Endothelial cell of umbilical vein (primary cell): ENCODE measurements at regions not wholly inside any gene's neighbourhood (a gene's known extent, or its start where the extent isn't known, plus 50 kb on each side); places are given as distances from the start of the nearest gene placed in this dataset.

Source experiments
- BruUV-seq: library from RNA; stranded (reverse); fragments of 400-500 nt; replicated peaks from 2 replicates; lab custom pipeline; 2021; lab: Mats Ljungman, UMichigan
- CTCF ChIA-PET: fragments of 300-600, 350-600 bp; sonication (Branson Sonifier 250); formaldehyde crosslinking; loops from one replicate; lab custom pipeline; 2021; ENCODE audit warnings: antibody characterized with exemption, inconsistent platforms; lab: Charles Lee
- POLR2A ChIA-PET: fragments of 300-600, 350-600 bp; sonication (Branson Sonifier 250); formaldehyde crosslinking; loops from one replicate; lab custom pipeline; 2021; ENCODE audit warnings: antibody characterized with exemption, inconsistent platforms; lab: Charles Lee
- DNase-seq: peaks from one replicate; pipeline ENCODE4 v3.0.0-alpha.2; 2011; ENCODE audit warnings: low read depth, low spot score
- FAIRE-seq: peaks from 2 replicates; lab custom pipeline; 2011; peaks lifted over from hg19 to GRCh38; lab: Jason Lieb, UNC
- H2AFZ ChIP-seq: 2 replicates; pipeline ENCODE4 v1.6.0; 2012; ENCODE audit warnings: low read depth, low read length, control low read depth, inconsistent platforms
- H3K27ac ChIP-seq: 2 replicates; pipeline ENCODE4 v1.5.1; 2011; ENCODE audit warnings: low read depth, mild to moderate bottlenecking, control low read depth, low read length, moderate library complexity; ENCODE audit not compliant: insufficient read depth
- H3K27me3 ChIP-seq, 2 experiments: 2 replicates each; pipeline versions ENCODE4 v1.6.0 to v1.6.1; 2011; ENCODE audit warnings: low read length in 2 of 2, mixed read lengths in 1 of 2; ENCODE audit not compliant: control insufficient read depth in 2 of 2, insufficient read depth in 2 of 2
- H3K36me3 ChIP-seq, 2 experiments: 2 replicates in 1 of 2; 3 replicates in 1 of 2; pipeline ENCODE4 v1.5.1; 2011; ENCODE audit warnings: low read length in 2 of 2, mild to moderate bottlenecking in 1 of 2, moderate library complexity in 1 of 2; ENCODE audit not compliant: control insufficient read depth in 2 of 2, insufficient read depth in 2 of 2; ENCODE audit errors: extremely low read depth in 1 of 2
- H3K4me1 ChIP-seq: 3 replicates; pipeline ENCODE4 v1.5.1; 2011; ENCODE audit warnings: mild to moderate bottlenecking, low read length; ENCODE audit not compliant: control insufficient read depth, insufficient read depth; ENCODE audit errors: extremely low read depth
- H3K4me2 ChIP-seq: 2 replicates; pipeline ENCODE4 v1.6.1; 2011; ENCODE audit warnings: low read length, control low read depth, mixed read lengths; ENCODE audit not compliant: insufficient read depth
- H3K4me3 ChIP-seq, 3 experiments: fragments of 200-600 bp in 1 of 3; sonication (generic), shearing (Covaris generic) in 1 of 3; replicated peaks in 1 of 3; 2 replicates each; pipeline ENCODE4 v1.5.1; 2011 to 2016; ENCODE audit warnings: control low read depth in 3 of 3, low read length in 3 of 3, mild to moderate bottlenecking in 2 of 3, inconsistent platforms in 1 of 3, low read depth in 1 of 3, moderate library complexity in 1 of 3; ENCODE audit not compliant: insufficient read depth in 1 of 3
- H3K79me2 ChIP-seq: 2 replicates; pipeline ENCODE4 v1.6.0; 2012; ENCODE audit warnings: low read length, inconsistent platforms; ENCODE audit not compliant: control insufficient read depth, insufficient read depth
- H3K9ac ChIP-seq: replicated peaks from 2 replicates; pipeline ENCODE3; 2011; ENCODE audit warnings: low read length, control low read depth; ENCODE audit not compliant: insufficient read depth; ENCODE audit errors: extremely low read depth
- H3K9me1 ChIP-seq: replicated peaks from 3 replicates; pipeline ENCODE4 v1.6.0; 2011; ENCODE audit warnings: mild to moderate bottlenecking, low read length; ENCODE audit not compliant: control insufficient read depth, insufficient read depth; ENCODE audit errors: extremely low read depth
- H3K9me3 ChIP-seq: replicated peaks from 2 replicates; pipeline ENCODE4 v1.5.1; 2012; ENCODE audit warnings: low read length, inconsistent platforms; ENCODE audit not compliant: control insufficient read depth, insufficient read depth
- H4K20me1 ChIP-seq: replicated peaks from 2 replicates; pipeline ENCODE3; 2011; ENCODE audit warnings: mild to moderate bottlenecking, low read length; ENCODE audit not compliant: control insufficient read depth, insufficient read depth; ENCODE audit errors: extremely low read depth
- EZH2 ChIP-seq: IDR thresholded peaks from 2 replicates; pipeline ENCODE4 v1.6.1; 2012; ENCODE audit warnings: borderline replicate concordance, low read depth, mild to moderate bottlenecking, moderate library complexity, low read length, inconsistent platforms; ENCODE audit not compliant: severe bottlenecking
- FOS ChIP-seq: IDR thresholded peaks from 2 replicates; pipeline ENCODE4 v1.6.1; 2011; ENCODE audit warnings: mild to moderate bottlenecking, low read length, moderate library complexity, borderline replicate concordance; ENCODE audit not compliant: insufficient read depth
- GATA2 ChIP-seq: IDR thresholded peaks from 2 replicates; pipeline ENCODE4 v1.7.0; 2011; ENCODE audit warnings: low read depth, mild to moderate bottlenecking, moderate library complexity, mixed read lengths, low read length; ENCODE audit not compliant: insufficient read length, insufficient read depth
- JUN ChIP-seq: IDR thresholded peaks from 2 replicates; pipeline ENCODE4 v1.6.1; 2011; ENCODE audit warnings: borderline replicate concordance, low read depth; ENCODE audit not compliant: insufficient read length, insufficient read depth
- MYC ChIP-seq: IDR thresholded peaks from one replicate; pipeline ENCODE4 v1.6.1; 2011; ENCODE audit warnings: mild to moderate bottlenecking, low read depth, low read length
- POLR2A ChIP-seq: IDR thresholded peaks from 2 replicates; pipeline ENCODE4 v1.6.1; 2012; ENCODE audit warnings: low read depth, mild to moderate bottlenecking, control low read depth, low read length
- POLR2AphosphoS5 ChIP-seq: IDR thresholded peaks from 2 replicates; pipeline ENCODE4 v1.6.1; 2012; ENCODE audit warnings: low read depth, mild to moderate bottlenecking, control low read depth, low read length, moderate library complexity; ENCODE audit not compliant: insufficient read depth
- dilution Hi-C: fragments of 300-500 bp; cut with MboI; formaldehyde crosslinking; loops from one replicate; pipeline ENCODE4 v1.15.0; 2019; ENCODE audit warnings: low sequenced_read_pairs; ENCODE audit not compliant: extremely low pct_ligation_motif_present
- intact Hi-C: fragments of 100-400 bp; cut with micrococcal nuclease; formaldehyde crosslinking; loops from one replicate; pipeline ENCODE4 v1.10.0; 2022
- TF ChIP-seq, protein P1 (sequence below), 2 donors: IDR thresholded peaks; 1 replicate in 1 of 2; 2 replicates in 1 of 2; pipeline ENCODE4 v1.5.1; 2011; ENCODE audit warnings: low read length in 2 of 2, mild to moderate bottlenecking in 2 of 2, moderate library complexity in 2 of 2, control low read depth in 1 of 2, inconsistent platforms in 1 of 2, low read depth in 1 of 2; ENCODE audit not compliant: insufficient read depth in 1 of 2; ENCODE audit errors: extremely low read depth in 1 of 2
- TF ChIP-seq, protein P2 (sequence below): IDR thresholded peaks from 2 replicates; pipeline ENCODE4 v1.6.1; 2011; ENCODE audit not compliant: insufficient read depth, insufficient read length

DNA sequence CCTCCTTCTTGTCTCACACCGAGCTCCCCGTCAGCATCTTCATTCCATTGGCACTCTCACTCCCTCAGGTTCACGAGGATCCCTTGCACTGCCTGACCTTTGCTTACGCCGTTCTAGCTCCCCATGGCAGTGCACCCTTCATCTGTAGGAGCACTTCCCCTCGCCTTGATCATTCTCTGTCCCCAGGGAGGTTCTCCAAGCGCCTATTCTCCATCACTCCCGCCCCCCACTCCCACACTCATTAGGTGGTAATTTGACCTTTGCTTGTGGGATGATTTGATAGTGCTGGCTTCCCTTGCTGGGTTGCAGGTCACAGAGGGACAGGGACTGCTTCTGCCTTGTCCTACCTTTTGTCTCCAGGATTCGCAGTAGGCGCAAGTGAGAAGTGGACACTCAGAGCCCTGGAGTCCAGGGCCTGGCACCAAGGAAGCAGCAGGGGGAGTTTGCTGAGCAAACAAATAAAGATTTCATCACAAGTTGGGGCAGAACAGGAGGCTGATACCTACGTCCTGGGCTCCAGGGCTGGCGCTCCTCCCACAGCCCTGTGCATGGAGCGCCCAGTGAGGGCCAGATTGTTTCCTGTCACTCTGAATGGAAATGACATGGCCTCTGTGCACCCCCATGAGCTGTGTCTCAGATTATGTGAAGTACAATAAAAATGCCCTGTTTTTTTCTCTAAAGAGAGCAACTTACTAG is 82.0 kb upstream of the RUNX3 start:
- Histone ChIP-seq H3K4me1 (no peaks in the 10 kb centered on the region), H3K27me3 (peaks cover 0 to 8% of the 10 kb centered on the region in 2 experiments), H3K79me2 (no peaks in the 10 kb centered on the region), H3K9me3 (no peaks in the 10 kb centered on the region), H4K20me1 (no peaks in the 10 kb centered on the region), H3K36me3 (no peaks in the 10 kb centered on the region), H2AFZ (no peak overlapping the region), H3K9me1 (no peaks in the 10 kb centered on the region), H3K27ac (no peak overlapping the region), H3K9ac (no peak overlapping the region), H3K4me3 (no peak overlapping the region), H3K4me2 (no peak overlapping the region)
- intact Hi-C loops, result no loop called here
- BruUV-seq, result no TSS peak
- POLR2A ChIA-PET, result no interaction called here
- CTCF ChIA-PET, result interaction anchor here (1.7 kb wide), 1 partner anchor 25 kb away, joined by 7 read pairs; no protein-coding TSS in a partner anchor
- TF ChIP-seq GATA2 (no peak), POLR2AphosphoS5 (no peak), FOS (no peak), POLR2A (no peak), EZH2 (no peak), MYC (no peak), JUN (no peak)
- TF ChIP-seq, protein P1, sequence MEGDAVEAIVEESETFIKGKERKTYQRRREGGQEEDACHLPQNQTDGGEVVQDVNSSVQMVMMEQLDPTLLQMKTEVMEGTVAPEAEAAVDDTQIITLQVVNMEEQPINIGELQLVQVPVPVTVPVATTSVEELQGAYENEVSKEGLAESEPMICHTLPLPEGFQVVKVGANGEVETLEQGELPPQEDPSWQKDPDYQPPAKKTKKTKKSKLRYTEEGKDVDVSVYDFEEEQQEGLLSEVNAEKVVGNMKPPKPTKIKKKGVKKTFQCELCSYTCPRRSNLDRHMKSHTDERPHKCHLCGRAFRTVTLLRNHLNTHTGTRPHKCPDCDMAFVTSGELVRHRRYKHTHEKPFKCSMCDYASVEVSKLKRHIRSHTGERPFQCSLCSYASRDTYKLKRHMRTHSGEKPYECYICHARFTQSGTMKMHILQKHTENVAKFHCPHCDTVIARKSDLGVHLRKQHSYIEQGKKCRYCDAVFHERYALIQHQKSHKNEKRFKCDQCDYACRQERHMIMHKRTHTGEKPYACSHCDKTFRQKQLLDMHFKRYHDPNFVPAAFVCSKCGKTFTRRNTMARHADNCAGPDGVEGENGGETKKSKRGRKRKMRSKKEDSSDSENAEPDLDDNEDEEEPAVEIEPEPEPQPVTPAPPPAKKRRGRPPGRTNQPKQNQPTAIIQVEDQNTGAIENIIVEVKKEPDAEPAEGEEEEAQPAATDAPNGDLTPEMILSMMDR (IDR thresholded peaks at IDR 0.05; ENCODE audit: extremely low read depth in 1 of 2, insufficient read depth in 1 of 2, low read depth in 1 of 2, low read length in 2 of 2), result no peak
- TF ChIP-seq, protein P2, sequence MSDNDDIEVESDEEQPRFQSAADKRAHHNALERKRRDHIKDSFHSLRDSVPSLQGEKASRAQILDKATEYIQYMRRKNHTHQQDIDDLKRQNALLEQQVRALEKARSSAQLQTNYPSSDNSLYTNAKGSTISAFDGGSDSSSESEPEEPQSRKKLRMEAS, result no peak
- no peak for FAIRE-seq
- dilution Hi-C loops, result no loop called here
- no peak for DNase-seq
